Thyroid gland (tissue), 4 donors: ENCODE measurements at regions not wholly inside any gene's neighbourhood (a gene's known extent, or its start where the extent isn't known, plus 50 kb on each side); places are given as distances from the start of the nearest gene placed in this dataset.

Experiments
- POLR2A ChIP-seq, 2 donors: fragments of 450-650 bp; IDR thresholded peaks; one replicate each; pipeline ENCODE4 v1.6.1; 2017; ENCODE audit warnings: antibody characterized with exemption in 2 of 2, mild to moderate bottlenecking in 2 of 2, moderate library complexity in 1 of 2
- TF ChIP-seq, protein P1 (sequence below), 6 experiments: fragments of 200-600 bp in 3 of 6; fragments of 450-650 bp in 3 of 6; sonication (generic) in 3 of 6; IDR thresholded peaks; one replicate each; pipeline ENCODE4 v1.5.1; 2016 to 2019; ENCODE audit warnings: antibody characterized with exemption in 6 of 6, mild to moderate bottlenecking in 2 of 6, inconsistent platforms in 1 of 6, moderate library complexity in 1 of 6

DNA sequence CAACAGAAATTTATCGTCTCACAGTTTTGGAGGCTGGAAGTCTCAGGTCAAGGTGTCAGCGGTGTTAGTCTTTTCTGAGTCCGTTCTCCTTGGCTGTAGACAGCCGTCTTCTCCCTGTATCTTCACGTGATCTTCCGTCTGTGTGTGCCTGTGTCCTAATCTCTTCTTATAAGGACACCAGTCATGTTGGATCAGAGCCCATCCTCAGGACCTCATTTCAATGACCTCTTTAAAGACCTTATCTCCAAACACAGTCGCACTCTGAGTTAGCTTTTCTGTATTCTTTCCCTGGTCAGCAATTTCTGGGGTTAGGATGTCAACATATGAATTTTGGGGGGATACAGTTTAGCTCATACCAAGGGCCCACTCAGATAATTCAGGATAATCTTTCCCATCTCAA, 247.7 kb downstream of the PRDM2 start:
- TF ChIP-seq, protein P1, sequence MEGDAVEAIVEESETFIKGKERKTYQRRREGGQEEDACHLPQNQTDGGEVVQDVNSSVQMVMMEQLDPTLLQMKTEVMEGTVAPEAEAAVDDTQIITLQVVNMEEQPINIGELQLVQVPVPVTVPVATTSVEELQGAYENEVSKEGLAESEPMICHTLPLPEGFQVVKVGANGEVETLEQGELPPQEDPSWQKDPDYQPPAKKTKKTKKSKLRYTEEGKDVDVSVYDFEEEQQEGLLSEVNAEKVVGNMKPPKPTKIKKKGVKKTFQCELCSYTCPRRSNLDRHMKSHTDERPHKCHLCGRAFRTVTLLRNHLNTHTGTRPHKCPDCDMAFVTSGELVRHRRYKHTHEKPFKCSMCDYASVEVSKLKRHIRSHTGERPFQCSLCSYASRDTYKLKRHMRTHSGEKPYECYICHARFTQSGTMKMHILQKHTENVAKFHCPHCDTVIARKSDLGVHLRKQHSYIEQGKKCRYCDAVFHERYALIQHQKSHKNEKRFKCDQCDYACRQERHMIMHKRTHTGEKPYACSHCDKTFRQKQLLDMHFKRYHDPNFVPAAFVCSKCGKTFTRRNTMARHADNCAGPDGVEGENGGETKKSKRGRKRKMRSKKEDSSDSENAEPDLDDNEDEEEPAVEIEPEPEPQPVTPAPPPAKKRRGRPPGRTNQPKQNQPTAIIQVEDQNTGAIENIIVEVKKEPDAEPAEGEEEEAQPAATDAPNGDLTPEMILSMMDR (IDR thresholded peaks at IDR 0.05) = no peak
- TF ChIP-seq POLR2A (IDR thresholded peaks at IDR 0.05) = no peak
